GM19455 (cell line): ENCODE measurements at regions not wholly inside any gene's neighbourhood (a gene's known extent, or its start where the extent isn't known, plus 50 kb on each side); places are given as distances from the start of the nearest gene placed in this dataset.
"Not testable (repeated sequence)": the region's sequence is repeated elsewhere in the genome, so short reads cannot be mapped to it uniquely, and the experiment has no call there.

Experiments used
- ATAC-seq: cut with Tn5 transposase; IDR thresholded peaks from one replicate; pipeline ENCODE4 v1.9.1; 2021; ENCODE audit not compliant: unreplicated experiment

- no peak for ATAC-seq
Observed at GRCh38 chr18:43341014-43341413, 63.7 kb upstream of the SYT4 start.

GRCh38 chr18:43350176-43350575 is 72.9 kb upstream of the SYT4 start:
- no peak for ATAC-seq

GRCh38 chr18:43364535-43364934 is 87.2 kb upstream of the SYT4 start:
- no peak for ATAC-seq

DNA sequence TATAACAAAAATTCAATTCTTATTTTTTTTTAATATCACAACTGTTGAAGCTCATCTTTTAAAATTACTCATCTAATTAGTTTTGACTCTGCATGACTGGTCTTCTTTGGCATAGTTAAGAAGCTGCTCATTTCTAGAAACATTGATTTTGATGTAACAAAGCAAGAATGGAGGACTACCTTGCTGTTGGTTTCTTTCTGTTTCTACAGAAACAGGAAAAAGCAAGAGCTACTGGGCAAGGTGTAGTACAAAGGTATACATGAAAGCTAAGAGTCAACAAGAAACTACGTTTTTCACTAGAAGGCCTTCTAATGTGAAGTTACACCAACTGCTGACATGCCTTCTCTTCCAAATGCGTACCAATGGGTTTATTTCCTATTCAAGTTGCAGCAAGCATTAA is 90.6 kb upstream of the SYT4 start:
- ATAC-seq: no peak

- ATAC-seq: not testable (repeated sequence)
Observed at GRCh38 chr18:43369311-43369710, 92.0 kb upstream of the SYT4 start.

DNA sequence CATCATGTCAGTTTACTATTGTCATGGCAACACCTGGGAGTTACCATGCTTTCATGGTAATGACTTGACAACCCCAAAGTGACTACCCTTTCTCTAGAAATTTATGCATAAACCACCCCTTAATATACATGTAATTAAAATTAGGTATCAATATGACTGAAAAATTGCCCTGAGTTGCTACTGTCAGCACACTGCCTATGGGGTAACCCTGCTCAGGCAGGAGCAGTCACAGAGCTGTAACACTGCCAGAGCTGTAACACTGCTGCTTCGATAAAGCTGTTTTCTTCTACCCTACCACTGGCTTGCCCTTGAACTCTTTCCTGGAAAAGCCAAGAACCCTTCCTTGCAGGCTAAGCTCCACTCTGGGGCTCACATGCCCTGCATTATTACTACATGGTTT is 95.5 kb upstream of the SYT4 start:
- no peak for ATAC-seq

DNA sequence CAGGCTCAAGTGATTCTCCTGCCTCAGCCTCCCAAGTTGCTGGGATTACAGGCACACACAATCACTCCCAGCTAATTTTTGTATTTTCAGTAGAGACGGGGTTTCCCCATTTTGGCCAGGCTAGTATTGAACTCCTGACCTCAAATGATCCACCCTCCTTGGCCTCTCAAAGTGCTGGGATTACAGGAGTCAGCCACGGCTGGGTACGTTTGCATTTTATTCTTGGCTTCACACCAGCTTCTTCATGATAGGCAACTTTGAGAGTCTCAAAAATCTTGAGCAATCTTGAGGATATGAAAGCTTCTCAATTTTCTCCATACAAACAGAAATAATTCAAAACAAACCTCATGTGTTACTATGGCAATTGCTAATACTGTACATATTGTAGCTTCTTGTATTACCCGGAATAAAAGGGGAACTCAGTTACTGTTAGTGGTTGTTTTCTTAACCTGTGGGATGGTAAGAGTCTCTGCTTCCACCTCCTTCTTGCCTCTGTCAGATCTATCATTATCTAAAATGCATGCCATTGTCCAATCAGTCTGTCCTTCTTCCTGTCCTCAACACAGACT is 102.9 kb upstream of the SYT4 start:
- no peak for ATAC-seq

GRCh38 chr18:43382641-43383403 is 105.5 kb upstream of the SYT4 start:
- ATAC-seq: no peak

DNA sequence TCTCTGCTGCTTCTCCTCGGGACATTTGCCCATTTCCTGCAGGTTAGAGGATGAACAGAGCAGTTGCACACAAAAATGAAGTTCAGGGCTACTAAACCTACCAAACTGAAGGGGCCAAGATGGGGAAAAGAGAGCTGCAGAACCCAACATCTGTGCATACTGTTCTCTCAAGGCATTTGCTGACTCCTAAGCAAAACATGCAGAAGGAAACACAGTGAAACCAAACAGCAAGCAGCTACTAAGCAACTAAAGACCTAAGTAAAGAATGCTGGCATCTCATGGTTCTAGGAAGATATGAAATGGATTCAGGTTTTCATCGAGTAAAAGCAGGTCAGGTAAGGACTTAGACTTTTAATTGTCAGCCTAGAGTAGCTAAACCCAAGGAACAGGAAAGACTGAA is 111.9 kb upstream of the SYT4 start:
- ATAC-seq: no peak

- no peak for ATAC-seq
Observed at GRCh38 chr18:43392168-43392567, 114.9 kb upstream of the SYT4 start.

GRCh38 chr18:43393174-43393573 is 115.9 kb upstream of the SYT4 start:
- ATAC-seq: no peak

- ATAC-seq: no peak
Observed at GRCh38 chr18:43396266-43396665, 119.0 kb upstream of the SYT4 start.

- ATAC-seq: no peak
Observed at GRCh38 chr18:43398601-43399000, 121.3 kb upstream of the SYT4 start.

GRCh38 chr18:43405097-43405496 is 127.8 kb upstream of the SYT4 start:
- ATAC-seq: no peak

DNA sequence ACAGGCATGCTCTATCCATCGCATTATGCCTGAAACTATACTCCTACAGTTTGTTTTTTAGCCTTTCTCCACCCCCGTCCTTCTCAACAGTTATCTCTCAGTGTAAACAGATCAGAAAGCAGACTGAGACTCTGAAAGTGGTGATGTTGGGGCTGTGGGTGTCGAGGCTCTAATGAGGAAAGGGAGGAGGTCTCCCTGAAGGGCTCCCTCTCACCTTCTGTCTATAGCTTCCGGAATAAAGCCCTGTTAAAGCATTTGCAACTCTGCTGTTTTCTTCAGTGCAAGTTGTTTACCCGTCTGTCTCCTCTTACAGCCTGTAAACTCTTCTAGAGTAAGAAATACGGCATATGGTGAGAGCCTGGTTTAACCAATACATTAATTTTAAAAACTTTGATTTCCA is 136.7 kb upstream of the SYT4 start:
- no peak for ATAC-seq

GRCh38 chr18:43420091-43420490 is 142.8 kb upstream of the SYT4 start:
- no peak for ATAC-seq

- no peak for ATAC-seq
Observed at GRCh38 chr18:43420950-43421349, 143.7 kb upstream of the SYT4 start.

GRCh38 chr18:43422518-43422917 is 145.2 kb upstream of the SYT4 start:
- no peak for ATAC-seq

GRCh38 chr18:43435851-43436250 is 158.6 kb upstream of the SYT4 start:
- no peak for ATAC-seq

- no peak for ATAC-seq
Observed at GRCh38 chr18:43442131-43442530, 164.8 kb upstream of the SYT4 start.

DNA sequence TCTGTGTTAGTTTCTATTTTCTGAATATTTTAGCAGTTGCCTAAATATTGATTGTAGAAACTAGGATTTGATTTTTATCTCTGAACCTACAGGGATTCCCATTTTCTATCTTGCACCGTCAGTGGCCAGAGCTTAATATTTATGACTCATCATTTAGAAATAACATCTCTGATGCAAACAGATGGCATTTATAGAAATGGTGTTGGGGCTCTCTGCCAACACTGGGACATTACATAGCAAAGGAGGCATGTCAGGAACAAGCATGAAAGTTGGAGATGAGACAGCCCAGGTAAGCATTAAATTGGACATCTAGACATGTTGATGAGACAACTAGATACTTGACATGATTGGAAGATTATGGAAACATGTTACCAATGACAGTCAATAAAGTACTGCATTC is 165.3 kb upstream of the SYT4 start:
- ATAC-seq: no peak

DNA sequence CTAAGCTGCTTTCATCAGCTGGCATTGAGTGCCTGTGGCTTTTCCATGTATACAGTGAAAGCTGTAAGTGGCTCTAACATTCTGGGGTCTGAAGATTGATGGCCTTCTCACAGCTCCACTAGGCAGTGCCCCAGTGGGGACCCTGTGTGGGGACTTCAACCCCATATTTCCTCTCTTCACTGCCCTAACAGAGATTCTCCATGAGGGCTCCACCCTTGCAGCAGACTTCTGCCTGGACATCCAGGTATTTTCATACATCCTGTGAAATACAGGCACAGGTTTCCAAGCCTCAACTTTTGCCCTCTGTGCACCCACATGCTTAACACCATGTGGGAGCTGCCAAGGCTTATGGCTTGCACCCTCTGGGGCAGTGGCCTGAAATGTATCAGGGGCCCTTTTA is 188.2 kb upstream of the SYT4 start:
- no peak for ATAC-seq

DNA sequence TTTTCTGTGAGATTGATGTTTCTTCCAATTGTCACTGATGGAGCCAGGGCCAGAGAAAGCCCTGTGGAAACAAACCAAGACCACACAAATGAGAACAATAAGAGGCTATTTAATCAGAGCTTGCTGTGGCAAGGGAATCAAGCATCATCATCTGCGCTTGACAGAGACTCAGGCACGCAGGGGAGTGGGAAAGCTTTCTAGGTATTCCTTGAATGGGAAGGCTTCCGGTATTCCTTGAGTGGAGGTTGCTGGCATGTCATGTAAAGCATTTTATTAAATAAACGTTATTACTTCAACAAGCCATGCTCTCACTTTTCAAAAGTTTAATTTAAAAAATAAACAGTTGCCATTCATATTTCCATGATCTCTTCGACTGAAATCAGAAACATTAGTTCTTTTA is 194.6 kb upstream of the SYT4 start:
- no peak for ATAC-seq
